ENCODE measurements at regions not wholly inside any gene's neighbourhood (a gene's known extent, or its start where the extent isn't known, plus 50 kb on each side); places are given as distances from the start of the nearest gene placed in this dataset.
"Not testable (repeated sequence)": the region's sequence is repeated elsewhere in the genome, so short reads cannot be mapped to it uniquely, and the experiment has no call there.

DNA sequence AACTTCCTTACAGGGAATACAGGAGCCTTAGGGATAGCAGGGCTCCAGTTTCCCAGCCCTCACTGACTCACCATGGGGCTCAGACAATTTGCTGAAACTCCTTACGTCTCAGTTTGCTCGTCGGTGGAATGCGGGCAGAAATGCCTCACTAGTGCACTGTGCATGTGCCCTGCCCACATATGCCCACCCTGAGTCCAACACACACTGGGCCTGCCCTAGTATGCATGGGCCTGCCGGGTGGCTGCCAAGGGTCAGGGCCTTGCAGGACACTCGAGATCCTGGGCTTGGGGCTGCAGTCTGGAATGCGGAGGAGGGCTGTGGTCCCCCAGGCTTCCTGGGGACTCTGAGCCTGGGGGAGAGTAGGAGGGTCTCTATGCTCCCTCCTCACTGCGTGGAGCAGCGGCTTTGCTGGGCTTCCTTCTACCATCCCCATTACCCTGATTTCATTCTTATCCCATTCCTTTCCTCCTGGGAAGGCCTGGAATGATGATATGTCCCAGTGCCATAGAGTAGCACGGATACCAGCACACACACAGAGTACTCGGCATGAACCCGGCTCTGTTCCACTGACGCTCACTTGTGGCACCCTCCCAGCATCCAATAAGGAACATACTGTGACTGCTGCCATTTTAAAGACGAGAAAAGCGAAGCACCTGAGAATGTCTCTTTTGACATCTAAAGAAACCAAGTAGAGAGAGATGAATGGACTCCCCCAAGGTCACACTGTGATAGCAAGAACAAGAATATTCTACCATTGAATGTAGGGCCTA, 124.2 kb downstream of the ASB7 start:
- DNase-seq (ENCODE audit: low spot score): no peak
- no peaks in the 10 kb centered on the region for H3K27me3 Mint-ChIP-seq (ENCODE audit: low read depth)
- H3K36me3 Mint-ChIP-seq (ENCODE audit: low read depth): no peaks in the 10 kb centered on the region
- H3K4me3 Mint-ChIP-seq: no peak overlapping the region
- H3K27ac Mint-ChIP-seq: no peak overlapping the region
- H3K9me3 Mint-ChIP-seq: no peaks in the 10 kb centered on the region
- H3K4me1 Mint-ChIP-seq (ENCODE audit: low read depth): no peaks in the 10 kb centered on the region

DNA sequence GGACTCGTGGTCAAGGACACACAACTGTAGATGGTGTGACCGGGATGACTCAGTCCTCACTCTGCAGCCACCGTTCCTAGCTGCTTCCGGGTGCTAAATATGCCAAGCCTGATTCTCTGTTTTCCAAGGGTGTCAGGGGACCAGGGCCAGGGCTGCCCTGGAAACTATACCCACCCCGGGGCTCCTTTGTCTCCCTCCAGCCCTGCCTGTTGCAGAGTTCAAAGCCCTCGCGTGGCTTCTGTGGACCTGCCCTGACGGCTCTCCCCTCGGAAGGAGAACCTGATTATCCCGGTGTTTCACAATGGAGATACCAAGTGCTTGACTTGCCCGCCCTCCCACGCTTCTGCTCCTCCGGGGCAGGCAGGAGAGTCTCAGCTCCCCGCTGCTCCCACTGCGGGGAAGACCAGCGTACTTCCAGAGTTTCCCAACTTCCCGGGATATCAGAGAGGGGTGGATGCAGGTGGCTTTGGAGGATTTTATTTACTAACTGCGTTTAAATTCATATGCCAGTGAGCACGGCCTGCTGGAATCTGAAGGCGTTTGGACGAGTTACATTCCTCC, 125.0 kb downstream of the ASB7 start:
- H3K9me3 Mint-ChIP-seq: no peaks in the 10 kb centered on the region

DNA sequence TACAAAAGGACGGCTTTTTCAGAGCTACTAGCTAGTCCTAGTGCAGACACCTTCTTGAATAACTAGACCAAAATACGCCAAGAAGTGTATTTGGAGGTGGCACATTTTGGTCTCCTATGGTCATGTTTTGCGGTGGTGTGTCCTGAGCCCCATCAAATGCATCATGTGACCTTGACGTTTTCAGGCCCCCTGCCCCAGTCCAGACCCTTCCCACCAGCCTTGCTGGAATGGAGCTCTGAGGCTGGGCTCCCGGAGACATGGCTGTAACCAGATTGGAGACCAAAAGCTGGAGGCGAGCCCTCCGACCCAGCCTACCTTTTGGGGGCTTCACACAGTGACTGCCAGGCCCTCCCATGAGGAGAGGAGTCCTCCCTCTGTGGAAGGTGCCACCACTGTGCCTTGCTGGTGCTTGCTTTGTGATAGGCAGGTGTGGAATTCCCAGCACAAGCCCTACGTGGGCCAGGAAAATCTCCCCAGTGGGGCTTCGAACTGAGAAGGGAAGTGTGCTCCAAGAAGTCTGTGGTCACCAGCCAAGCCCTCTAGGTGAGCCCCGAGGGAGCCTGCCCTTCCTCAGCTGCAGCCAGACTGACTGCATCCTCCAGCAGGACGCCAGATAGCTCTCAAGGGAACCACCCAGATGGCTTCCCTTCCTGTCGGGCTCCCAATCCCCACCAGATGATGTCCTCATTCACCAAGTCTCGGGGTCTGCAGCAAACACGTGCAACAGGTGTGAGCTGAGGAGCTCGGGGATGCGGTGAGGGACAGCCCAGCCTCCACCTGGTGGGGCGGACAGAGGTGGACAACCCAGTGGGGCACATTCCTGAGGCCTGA, 126.2 kb downstream of the ASB7 start:
- DNase-seq (ENCODE audit: low spot score): no peak
- no peaks in the 10 kb centered on the region for H3K9me3 Mint-ChIP-seq
- no peaks in the 10 kb centered on the region for H3K4me1 Mint-ChIP-seq (ENCODE audit: low read depth)
- H3K27me3 Mint-ChIP-seq (ENCODE audit: low read depth): peaks cover 2% of the 10 kb centered on the region
- H3K36me3 Mint-ChIP-seq (ENCODE audit: low read depth): no peaks in the 10 kb centered on the region
- no peak overlapping the region for H3K27ac Mint-ChIP-seq
- no peak overlapping the region for H3K4me3 Mint-ChIP-seq

More for the DNA sequence above, 125.0 kb downstream of the ASB7 start:
- Mint-ChIP-seq H3K27ac (no peak overlapping the region), H3K4me3 (no peak overlapping the region), H3K36me3 (ENCODE audit: low read depth) (no peaks in the 10 kb centered on the region), H3K4me1 (ENCODE audit: low read depth) (no peaks in the 10 kb centered on the region), H3K27me3 (ENCODE audit: low read depth) (no peaks in the 10 kb centered on the region)
- no peak for DNase-seq (ENCODE audit: low spot score)

DNA sequence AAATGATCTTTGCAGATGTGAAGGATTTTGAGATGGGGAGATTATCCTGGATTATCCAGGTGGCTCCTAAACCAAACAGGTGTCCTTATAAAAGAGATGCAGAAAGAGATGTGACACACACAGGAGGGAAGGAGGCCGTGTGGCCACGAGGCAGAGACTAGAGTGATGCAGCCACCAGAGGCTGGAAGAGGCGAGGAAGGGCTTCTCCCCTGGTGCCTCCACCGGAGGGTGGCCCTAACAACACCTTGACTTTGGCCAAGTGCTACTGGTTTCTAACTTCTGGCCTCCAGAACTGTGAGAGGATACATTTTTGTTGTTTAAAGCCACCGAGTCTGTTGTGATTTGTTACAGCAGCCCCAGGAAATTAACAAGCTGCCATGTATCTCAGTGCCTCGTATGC, 127.1 kb downstream of the ASB7 start:
- H3K4me3 Mint-ChIP-seq: no peak overlapping the region
- no peaks in the 10 kb centered on the region for H3K36me3 Mint-ChIP-seq (ENCODE audit: low read depth)
- no peaks in the 10 kb centered on the region for H3K4me1 Mint-ChIP-seq (ENCODE audit: low read depth)
- no peaks in the 10 kb centered on the region for H3K9me3 Mint-ChIP-seq
- DNase-seq (ENCODE audit: low spot score): no peak
- H3K27ac Mint-ChIP-seq: no peak overlapping the region
- peaks cover 2% of the 10 kb centered on the region for H3K27me3 Mint-ChIP-seq (ENCODE audit: low read depth)

DNA sequence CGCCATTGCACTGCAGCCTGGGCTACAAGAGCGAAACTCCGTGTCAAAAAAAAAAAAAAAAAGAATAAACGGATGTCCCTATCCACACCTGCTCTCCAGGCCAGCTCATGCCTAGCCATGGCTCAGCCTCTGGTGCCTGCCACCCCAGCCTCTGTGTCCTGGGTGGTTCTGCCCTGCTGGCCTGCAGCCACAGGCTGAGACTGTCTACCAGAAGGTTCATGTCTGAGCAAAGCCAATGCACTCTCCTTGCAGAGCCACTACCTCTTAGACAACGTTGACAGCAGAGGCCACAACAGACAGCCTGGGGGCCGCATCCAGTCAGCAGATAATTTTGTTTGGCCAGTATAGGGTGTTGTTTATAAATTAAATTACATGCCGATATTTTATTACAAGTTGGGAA, 127.7 kb downstream of the ASB7 start:
- DNase-seq (ENCODE audit: low spot score): no peak
- no peaks in the 10 kb centered on the region for H3K4me1 Mint-ChIP-seq (ENCODE audit: low read depth)
- peaks cover 2% of the 10 kb centered on the region for H3K27me3 Mint-ChIP-seq (ENCODE audit: low read depth)
- no peak overlapping the region for H3K27ac Mint-ChIP-seq
- H3K36me3 Mint-ChIP-seq (ENCODE audit: low read depth): no peaks in the 10 kb centered on the region
- H3K9me3 Mint-ChIP-seq: no peaks in the 10 kb centered on the region
- no peak overlapping the region for H3K4me3 Mint-ChIP-seq

DNA sequence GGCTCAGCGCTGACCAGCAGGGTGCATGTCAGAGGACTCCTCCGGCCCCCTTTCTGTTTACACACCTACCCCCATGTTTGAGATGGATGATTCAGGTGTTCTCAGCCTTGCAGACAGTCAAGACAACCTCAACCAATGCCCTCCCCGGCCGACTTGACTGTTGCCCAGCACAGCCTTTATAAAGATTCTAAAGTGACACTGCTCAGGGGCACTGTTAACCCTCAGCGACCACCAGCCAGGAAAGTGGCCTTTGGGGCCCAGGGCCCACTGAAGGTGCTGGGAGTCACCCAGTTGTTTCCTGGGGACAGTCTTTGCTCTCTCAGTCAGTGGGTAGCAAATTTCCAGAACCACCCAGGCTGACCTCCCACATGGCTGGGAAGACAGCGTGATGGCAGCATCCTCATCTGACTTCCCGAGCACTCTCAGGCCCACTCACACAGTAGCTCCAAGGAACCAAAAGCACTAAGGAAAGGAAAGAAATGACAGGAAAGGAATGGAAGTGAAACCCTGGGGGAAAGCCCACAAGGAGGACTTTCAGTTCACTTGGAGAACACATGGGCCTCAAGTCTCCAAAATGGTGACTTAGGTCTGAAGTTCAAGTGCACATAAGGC, 128.4 kb downstream of the ASB7 start:
- Mint-ChIP-seq H3K4me3 (no peak overlapping the region), H3K4me1 (ENCODE audit: low read depth) (no peaks in the 10 kb centered on the region), H3K27me3 (ENCODE audit: low read depth) (peaks cover 2% of the 10 kb centered on the region), H3K27ac (no peak overlapping the region), H3K9me3 (no peaks in the 10 kb centered on the region), H3K36me3 (ENCODE audit: low read depth) (no peaks in the 10 kb centered on the region)
- no peak for DNase-seq (ENCODE audit: low spot score)

DNA sequence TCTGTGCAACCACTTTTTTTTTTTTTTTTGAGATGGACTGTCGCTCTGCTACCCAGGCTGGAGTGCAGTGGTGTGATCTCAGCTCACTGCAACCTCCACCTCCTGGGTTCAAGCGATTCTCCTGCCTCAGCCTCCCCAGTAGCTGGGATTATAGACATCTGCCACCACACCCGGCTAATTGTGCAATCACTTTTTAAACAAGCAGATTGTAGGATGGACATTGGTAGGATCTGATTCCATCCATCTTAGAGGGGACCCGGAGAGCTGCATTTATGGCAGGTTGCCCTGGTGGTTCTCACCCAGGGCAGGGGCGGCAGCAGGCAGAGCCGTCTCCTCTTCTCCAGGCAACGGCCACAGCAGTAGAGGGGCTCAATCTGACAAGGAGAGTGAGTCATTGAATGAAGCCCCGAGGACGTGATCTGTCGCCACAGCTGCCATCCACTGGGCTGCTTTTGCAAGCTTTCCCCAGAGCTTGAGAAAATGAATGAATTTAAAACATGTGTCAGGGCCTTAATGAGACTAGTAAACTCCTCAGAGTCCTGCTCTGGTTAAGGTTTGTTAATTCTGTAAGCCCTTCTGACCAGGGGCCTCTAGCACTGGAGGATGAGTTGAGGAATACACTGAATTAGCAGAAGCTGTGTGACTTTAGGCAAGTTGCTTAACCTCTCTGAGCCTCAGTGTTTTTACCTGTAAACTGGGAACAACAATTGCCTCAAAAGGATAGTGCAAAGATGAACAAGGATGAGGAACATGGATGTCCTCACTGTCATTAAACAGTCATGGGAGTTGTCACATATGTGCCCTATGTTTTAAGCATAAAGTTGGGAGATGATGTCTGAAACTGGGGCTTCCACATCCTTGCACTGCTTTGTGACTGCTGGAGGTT, 129.1 kb downstream of the ASB7 start:
- Mint-ChIP-seq H3K27me3 (ENCODE audit: low read depth) (peaks cover 2% of the 10 kb centered on the region), H3K4me3 (no peak overlapping the region), H3K4me1 (ENCODE audit: low read depth) (no peaks in the 10 kb centered on the region)

DNA sequence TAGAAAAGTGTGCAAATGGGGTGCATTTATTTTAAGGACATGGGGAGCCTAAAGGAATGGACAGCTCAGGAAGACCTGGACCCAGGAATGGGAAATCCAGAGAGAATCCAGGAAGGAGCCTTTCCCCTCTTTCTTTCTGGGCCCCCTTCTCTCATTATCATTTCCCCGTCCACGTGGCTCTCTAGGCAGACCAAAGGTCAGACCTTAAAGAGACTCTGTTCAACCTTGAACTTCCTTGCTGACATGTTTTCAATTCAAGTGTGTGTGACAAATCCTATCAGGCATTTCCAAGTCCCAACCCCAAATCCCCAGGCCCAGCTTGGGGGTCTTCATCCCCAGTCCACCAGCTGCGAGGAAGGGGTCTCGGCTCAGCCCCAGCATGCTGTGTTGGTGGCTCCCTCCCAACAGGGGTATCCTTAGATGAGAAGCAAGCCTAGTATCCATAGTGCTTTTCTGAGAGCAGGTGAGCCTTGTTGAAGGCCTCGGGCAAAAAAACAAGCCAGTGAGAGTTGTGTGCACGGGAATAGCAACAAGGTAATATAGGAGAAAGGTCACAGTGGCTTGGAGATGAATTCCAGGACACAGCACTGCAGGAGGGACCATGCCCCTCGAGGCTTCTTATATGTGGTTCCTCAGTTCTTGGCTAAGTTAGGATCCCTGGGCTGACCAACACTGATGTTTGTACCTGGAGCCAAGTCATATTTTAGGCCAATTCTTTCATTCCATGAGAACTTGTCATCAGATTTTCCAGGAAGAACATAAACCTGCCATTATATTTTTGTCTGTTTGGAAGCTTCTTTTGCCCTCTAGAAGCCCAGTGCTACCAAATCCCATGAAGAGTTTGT, 130.0 kb downstream of the ASB7 start:
- H3K9me3 Mint-ChIP-seq: no peaks in the 10 kb centered on the region
- no peak overlapping the region for H3K4me3 Mint-ChIP-seq
- no peaks in the 10 kb centered on the region for H3K36me3 Mint-ChIP-seq (ENCODE audit: low read depth)
- peaks cover 2% of the 10 kb centered on the region for H3K27me3 Mint-ChIP-seq (ENCODE audit: low read depth)
- DNase-seq (ENCODE audit: low spot score): no peak
- no peaks in the 10 kb centered on the region for H3K4me1 Mint-ChIP-seq (ENCODE audit: low read depth)
- H3K27ac Mint-ChIP-seq: no peak overlapping the region

More for the DNA sequence above, 129.1 kb downstream of the ASB7 start:
- DNase-seq (ENCODE audit: low spot score): no peak
- H3K27ac Mint-ChIP-seq: no peak overlapping the region
- no peaks in the 10 kb centered on the region for H3K9me3 Mint-ChIP-seq
- no peaks in the 10 kb centered on the region for H3K36me3 Mint-ChIP-seq (ENCODE audit: low read depth)

DNA sequence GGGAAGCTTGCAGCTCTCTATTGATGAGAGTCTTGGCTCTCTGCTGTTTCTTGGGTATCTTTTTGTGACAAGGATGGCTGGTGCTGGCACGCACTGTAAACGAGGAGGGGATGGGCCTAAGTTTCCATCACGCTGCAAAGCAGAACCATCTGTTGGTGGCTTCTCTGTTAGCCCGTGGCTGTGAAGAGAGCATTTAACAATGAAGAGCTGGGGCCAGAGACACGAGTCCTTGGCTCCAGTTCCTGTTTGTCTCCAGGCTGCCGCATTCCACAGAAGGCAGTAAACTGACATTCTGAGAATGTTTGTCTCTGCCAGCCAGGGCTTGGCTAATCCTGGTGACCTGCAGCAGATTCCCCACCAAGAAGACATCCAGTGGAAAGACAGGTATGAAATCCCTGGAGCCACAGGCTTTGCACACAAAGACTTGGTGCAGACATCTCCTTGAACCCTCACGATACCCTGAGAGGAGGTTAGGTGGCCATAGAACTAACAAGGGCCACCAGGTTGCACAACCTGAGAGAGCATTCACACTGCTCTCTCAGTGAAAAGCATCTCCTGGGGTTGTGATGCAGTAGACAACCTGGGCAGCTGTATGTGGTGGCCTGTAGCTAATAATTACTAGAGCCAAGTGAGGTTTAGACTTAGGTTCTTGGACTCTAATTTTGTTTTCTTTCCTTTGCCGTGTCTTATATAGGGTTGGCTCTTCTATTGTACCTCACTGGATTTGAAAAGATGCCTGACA, 130.9 kb downstream of the ASB7 start:
- no peaks in the 10 kb centered on the region for H3K36me3 Mint-ChIP-seq (ENCODE audit: low read depth)
- no peaks in the 10 kb centered on the region for H3K9me3 Mint-ChIP-seq
- no peak overlapping the region for H3K4me3 Mint-ChIP-seq
- H3K4me1 Mint-ChIP-seq (ENCODE audit: low read depth): no peaks in the 10 kb centered on the region
- H3K27me3 Mint-ChIP-seq (ENCODE audit: low read depth): peaks cover 2% of the 10 kb centered on the region
- H3K27ac Mint-ChIP-seq: no peak overlapping the region
- DNase-seq (ENCODE audit: low spot score): no peak

DNA sequence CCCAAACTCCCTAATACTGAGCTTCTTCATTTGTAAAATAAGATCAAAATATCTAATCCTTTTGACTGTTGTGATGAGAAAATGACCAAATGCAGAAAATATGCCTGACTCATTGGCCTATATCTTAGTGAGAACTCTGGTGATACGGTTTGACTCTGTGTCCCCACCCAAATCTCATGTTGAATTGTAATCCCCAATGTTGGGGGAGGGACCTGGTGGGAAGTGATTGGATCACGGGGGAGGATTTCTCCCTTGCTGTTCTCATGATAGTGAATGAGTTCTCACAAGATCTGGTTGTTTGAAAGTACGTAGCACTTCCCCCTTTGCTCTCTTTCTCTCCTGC, 131.4 kb downstream of the ASB7 start:
- H3K4me3 Mint-ChIP-seq; H3K36me3 Mint-ChIP-seq (ENCODE audit: low read depth); DNase-seq (ENCODE audit: low spot score); H3K4me1 Mint-ChIP-seq (ENCODE audit: low read depth); H3K27ac Mint-ChIP-seq; H3K27me3 Mint-ChIP-seq (ENCODE audit: low read depth); H3K9me3 Mint-ChIP-seq: not testable (repeated sequence)

DNA sequence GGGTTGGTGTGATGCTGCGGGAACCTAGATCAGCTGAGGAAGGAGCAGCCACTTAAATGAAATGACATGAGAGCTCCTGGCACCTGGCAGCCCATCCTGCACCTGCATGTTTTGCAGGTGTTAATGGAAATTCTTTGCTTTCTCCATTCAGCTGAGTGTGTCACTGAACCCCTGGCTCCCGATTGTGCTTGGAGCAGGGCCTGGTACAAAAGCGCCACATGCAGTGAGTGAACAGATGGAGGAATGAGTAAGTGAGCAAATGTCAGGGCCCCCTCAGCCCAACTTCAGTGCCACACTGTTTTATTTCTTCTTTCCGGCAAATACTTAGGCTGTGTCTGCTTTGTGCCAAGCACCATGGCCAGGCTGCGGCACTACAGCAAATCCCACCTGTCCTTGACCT, 132.2 kb downstream of the ASB7 start:
- Mint-ChIP-seq H3K27me3 (ENCODE audit: low read depth) (peaks cover 3% of the 10 kb centered on the region), H3K9me3 (no peaks in the 10 kb centered on the region), H3K4me3 (no peak overlapping the region), H3K4me1 (ENCODE audit: low read depth) (no peaks in the 10 kb centered on the region), H3K27ac (no peak overlapping the region), H3K36me3 (ENCODE audit: low read depth) (no peaks in the 10 kb centered on the region)
- no peak for DNase-seq (ENCODE audit: low spot score)
